Breast epithelium (tissue), 4 donors: ENCODE measurements at regions not wholly inside any gene's neighbourhood (a gene's known extent, or its start where the extent isn't known, plus 50 kb on each side); places are given as distances from the start of the nearest gene placed in this dataset.

ENCODE experiments used
- DNase-seq, 2 donors: peaks; one replicate each; pipeline ENCODE4 v3.0.0-alpha.2; 2019; ENCODE audit warnings: low spot score in 2 of 2
- H3K27ac ChIP-seq, 2 donors: fragments of 200-600 bp; sonication (generic) in 1 of 2; one replicate each; pipeline ENCODE4 v1.5.1; 2016 to 2019; ENCODE audit warnings: mild to moderate bottlenecking in 1 of 2
- H3K27me3 ChIP-seq, 2 donors: fragments of 200-600 bp; sonication (generic) in 1 of 2; one replicate each; pipeline versions ENCODE4 v1.5.1 to v1.6.0; 2017 to 2019; ENCODE audit warnings: control low read depth in 1 of 2, mild to moderate bottlenecking in 1 of 2
- H3K36me3 ChIP-seq: fragments of 200-600 bp; one replicate; pipeline ENCODE4 v1.5.1; 2019
- H3K4me1 ChIP-seq, 2 donors: fragments of 200-600 bp; sonication (generic); one replicate each; pipeline ENCODE4 v1.5.1; 2016 to 2019; ENCODE audit warnings: control low read depth in 1 of 2
- H3K4me3 ChIP-seq, 3 donors: fragments of 200-600 bp; sonication (generic); 1 replicate in 2 of 3; 2 replicates in 1 of 3; pipeline ENCODE4 v1.5.1; 2016 to 2019; ENCODE audit warnings: mild to moderate bottlenecking in 3 of 3, moderate library complexity in 2 of 3
- H3K9me3 ChIP-seq, 2 donors: fragments of 200-600 bp; sonication (generic) in 1 of 2; one replicate each; pipeline ENCODE4 v1.5.1; 2016 to 2019; ENCODE audit warnings: control low read depth in 1 of 2
- POLR2A ChIP-seq: fragments of 450-650 bp; IDR thresholded peaks from one replicate; pipeline ENCODE4 v1.6.1; 2016; ENCODE audit warnings: antibody characterized with exemption, mild to moderate bottlenecking, moderate library complexity
- POLR2AphosphoS5 ChIP-seq, 3 donors: sonication (generic); formaldehyde crosslinking; IDR thresholded peaks; one replicate each; pipeline ENCODE4 v1.6.1; 2017; ENCODE audit warnings: antibody characterized with exemption in 3 of 3
- intact Hi-C: fragments of 100-400 bp; cut with DNase I; formaldehyde crosslinking; loops from one replicate; pipeline ENCODE4 v1.15.1; 2023; ENCODE audit warnings: low total_unique reads
- TF ChIP-seq, protein P1 (sequence below), 3 donors: fragments of 450-650 bp; IDR thresholded peaks; one replicate each; pipeline ENCODE4 v1.5.1; 2016 to 2017; ENCODE audit warnings: antibody characterized with exemption in 3 of 3, mild to moderate bottlenecking in 3 of 3, moderate library complexity in 3 of 3

- no peaks in the 10 kb centered on the region for H3K36me3 ChIP-seq
- no peaks in the 10 kb centered on the region for H3K9me3 ChIP-seq
- no peaks in the 10 kb centered on the region for H3K27me3 ChIP-seq
- TF ChIP-seq, protein P1, sequence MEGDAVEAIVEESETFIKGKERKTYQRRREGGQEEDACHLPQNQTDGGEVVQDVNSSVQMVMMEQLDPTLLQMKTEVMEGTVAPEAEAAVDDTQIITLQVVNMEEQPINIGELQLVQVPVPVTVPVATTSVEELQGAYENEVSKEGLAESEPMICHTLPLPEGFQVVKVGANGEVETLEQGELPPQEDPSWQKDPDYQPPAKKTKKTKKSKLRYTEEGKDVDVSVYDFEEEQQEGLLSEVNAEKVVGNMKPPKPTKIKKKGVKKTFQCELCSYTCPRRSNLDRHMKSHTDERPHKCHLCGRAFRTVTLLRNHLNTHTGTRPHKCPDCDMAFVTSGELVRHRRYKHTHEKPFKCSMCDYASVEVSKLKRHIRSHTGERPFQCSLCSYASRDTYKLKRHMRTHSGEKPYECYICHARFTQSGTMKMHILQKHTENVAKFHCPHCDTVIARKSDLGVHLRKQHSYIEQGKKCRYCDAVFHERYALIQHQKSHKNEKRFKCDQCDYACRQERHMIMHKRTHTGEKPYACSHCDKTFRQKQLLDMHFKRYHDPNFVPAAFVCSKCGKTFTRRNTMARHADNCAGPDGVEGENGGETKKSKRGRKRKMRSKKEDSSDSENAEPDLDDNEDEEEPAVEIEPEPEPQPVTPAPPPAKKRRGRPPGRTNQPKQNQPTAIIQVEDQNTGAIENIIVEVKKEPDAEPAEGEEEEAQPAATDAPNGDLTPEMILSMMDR (IDR thresholded peaks at IDR 0.05) = no peak
- TF ChIP-seq POLR2A (no peak), POLR2AphosphoS5 (IDR thresholded peaks at IDR 0.05) (no peak)
- no peak overlapping the region for H3K4me3 ChIP-seq
- no peaks in the 10 kb centered on the region for H3K4me1 ChIP-seq
- no peak overlapping the region for H3K27ac ChIP-seq
- intact Hi-C loops = no loop called here
- DNase-seq = no peak
These were observed 320.7 kb downstream of the CDC5L start for GRCh38 chr6:44708208-44708607.

DNA sequence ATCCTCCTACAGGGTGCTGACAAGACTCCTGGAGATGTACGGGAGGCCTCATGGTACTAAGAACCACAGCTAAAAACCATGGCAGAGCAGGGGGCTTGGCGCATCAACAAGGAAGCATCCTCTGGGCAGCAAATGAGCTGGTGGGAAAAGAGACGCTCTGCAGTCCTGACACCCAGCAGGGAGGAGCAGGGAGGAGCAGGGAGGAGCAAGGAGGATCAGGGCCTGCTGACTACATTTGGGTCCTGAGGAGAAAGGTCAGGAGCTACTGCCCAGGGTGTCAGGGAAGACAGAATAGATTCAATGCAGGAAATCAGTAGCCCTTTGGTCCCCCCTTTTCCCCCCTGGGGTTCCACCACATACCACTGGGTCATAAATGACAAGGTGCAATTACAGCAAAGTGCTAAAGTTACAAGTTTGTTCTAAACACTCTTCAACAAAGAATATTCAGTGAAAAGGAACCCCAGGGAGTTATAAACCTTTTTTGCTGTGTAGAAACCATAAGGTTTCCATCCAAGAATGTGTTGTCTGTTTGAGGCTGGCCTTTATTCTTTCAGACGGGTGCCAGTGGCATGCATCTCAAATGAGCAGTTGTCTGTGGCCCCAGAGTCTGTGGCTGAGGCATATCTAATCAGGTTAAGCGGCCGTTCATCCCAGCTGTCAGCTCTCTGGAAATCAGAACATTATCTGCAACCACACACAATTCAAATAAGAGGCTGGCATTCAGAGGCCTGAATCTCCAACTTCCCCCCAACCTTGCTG lies 325.0 kb downstream of the CDC5L start:
- intact Hi-C loops = no loop called here
- TF ChIP-seq POLR2A (no peak), POLR2AphosphoS5 (IDR thresholded peaks at IDR 0.05) (no peak)
- TF ChIP-seq, protein P1 (IDR thresholded peaks at IDR 0.05) = no peak
- H3K9me3 ChIP-seq = no peaks in the 10 kb centered on the region
- no peaks in the 10 kb centered on the region for H3K36me3 ChIP-seq
- no peaks in the 10 kb centered on the region for H3K27me3 ChIP-seq
- H3K4me1 ChIP-seq = no peaks in the 10 kb centered on the region
- no peak overlapping the region for H3K27ac ChIP-seq
- H3K4me3 ChIP-seq = no peak overlapping the region
- DNase-seq = no peak

DNA sequence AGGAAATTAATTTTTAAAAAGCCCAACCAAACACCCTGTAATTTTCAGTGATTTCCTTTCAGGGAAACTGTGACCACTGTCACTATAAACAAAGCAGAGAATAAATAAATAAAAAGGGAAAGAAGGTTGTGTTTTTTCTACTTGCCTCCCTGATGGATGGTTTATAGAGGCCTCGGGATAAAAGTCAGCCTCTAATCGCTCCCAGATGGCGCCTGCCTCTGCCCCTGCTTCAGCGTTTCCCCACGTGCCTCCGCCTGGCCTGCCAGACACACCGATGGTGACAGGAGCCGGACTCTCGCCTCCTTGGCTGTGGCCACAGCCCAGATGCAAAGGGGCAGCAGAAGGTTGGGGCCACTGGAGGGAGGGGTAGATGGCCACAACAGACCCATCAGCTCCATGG lies 327.7 kb downstream of the CDC5L start:
- H3K27me3 ChIP-seq = no peaks in the 10 kb centered on the region
- intact Hi-C loops = no loop called here
- TF ChIP-seq, protein P1 (IDR thresholded peaks at IDR 0.05) = no peak
- TF ChIP-seq POLR2A (no peak), POLR2AphosphoS5 (IDR thresholded peaks at IDR 0.05) (no peak)
- no peaks in the 10 kb centered on the region for H3K4me1 ChIP-seq
- no peak overlapping the region for H3K27ac ChIP-seq
- DNase-seq = no peak
- H3K4me3 ChIP-seq = no peak overlapping the region
- no peaks in the 10 kb centered on the region for H3K9me3 ChIP-seq
- H3K36me3 ChIP-seq = no peaks in the 10 kb centered on the region

- H3K4me1 ChIP-seq = no peaks in the 10 kb centered on the region
- H3K4me3 ChIP-seq = no peak overlapping the region
- H3K27me3 ChIP-seq = no peaks in the 10 kb centered on the region
- no peaks in the 10 kb centered on the region for H3K9me3 ChIP-seq
- H3K27ac ChIP-seq = peak overlapping the region in 1 of 2 donors; percentile 11
- no peaks in the 10 kb centered on the region for H3K36me3 ChIP-seq
- DNase-seq = no peak
- TF ChIP-seq, protein P1 (IDR thresholded peaks at IDR 0.05) = no peak
- TF ChIP-seq POLR2AphosphoS5 (IDR thresholded peaks at IDR 0.05) (no peak), POLR2A (no peak)
- intact Hi-C loops = no loop called here
These were observed 328.4 kb downstream of the CDC5L start for GRCh38 chr6:44715925-44716324.

- Histone ChIP-seq H3K36me3 (no peaks in the 10 kb centered on the region), H3K4me1 (no peaks in the 10 kb centered on the region), H3K9me3 (no peaks in the 10 kb centered on the region), H3K27ac (no peak overlapping the region), H3K27me3 (no peaks in the 10 kb centered on the region), H3K4me3 (no peak overlapping the region)
- TF ChIP-seq, protein P1 (IDR thresholded peaks at IDR 0.05) = no peak
- DNase-seq = no peak
- intact Hi-C loops = no loop called here
These were observed 329.9 kb downstream of the CDC5L start for GRCh38 chr6:44717431-44717830.
